NCI-H146 treated with DMSO at 0.1 percent for 48 hours (cell line): ENCODE measurements at regions not wholly inside any gene's neighbourhood (a gene's known extent, or its start where the extent isn't known, plus 50 kb on each side); places are given as distances from the start of the nearest gene placed in this dataset.

Experiments used
- DNase-seq: peaks from one replicate; lab custom pipeline; 2025; ENCODE audit not compliant: unreplicated experiment; lab: John Stamatoyannopoulos, UW

- peak; percentile 88 for DNase-seq
Measured at GRCh38 chr11:112881461-112881860, 79.8 kb upstream of the NCAM1 start.

- no peak for DNase-seq
Measured at GRCh38 chr11:112882494-112883381, 78.5 kb upstream of the NCAM1 start.

- DNase-seq, result no peak
Measured at GRCh38 chr11:112884012-112884767, 77.0 kb upstream of the NCAM1 start.

GRCh38 chr11:112885744-112886433 is 75.3 kb upstream of the NCAM1 start:
- no peak for DNase-seq

DNA sequence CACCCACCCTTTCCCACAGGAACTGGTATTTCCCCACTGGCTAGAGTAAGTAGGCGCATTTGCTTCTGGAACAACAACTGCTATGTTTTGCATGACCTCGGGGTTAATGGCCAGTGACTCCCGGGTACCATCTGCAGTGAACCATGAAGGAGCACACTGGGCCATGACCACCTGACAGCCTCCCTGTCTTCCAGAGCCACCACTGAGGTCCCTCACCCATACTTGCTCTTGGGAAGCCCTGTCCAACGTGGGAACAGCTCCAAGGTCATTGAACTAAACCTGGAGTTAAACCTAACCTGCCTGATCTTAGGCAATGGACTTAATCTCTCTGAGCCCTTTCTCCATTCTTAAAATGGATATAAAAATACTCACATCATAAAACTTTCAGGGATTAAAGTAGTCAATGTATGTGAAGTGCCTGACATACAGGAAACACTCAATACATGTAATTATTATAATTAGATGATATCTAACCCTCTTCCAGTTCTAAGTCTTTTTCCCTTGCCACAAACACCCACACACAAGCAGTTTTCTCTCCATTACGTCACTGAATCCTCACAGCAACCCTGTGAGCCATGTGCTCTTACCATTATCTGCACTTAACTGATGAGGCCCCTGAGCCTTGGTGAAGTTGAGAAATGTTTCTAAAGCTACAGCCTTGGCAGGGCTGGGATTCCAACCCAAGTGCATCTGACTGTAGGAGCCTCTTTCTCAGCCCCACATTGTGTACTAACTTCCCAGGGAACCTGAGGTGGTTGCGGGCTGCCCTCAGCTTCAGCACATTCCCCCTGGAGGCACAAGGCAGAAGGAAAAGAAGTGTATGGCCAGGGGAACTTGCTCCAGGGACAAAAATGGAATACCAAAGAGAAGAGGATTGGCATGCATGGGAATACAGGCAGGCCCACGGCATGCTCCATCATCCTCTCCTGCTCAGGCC is 74.5 kb upstream of the NCAM1 start:
- no peak for DNase-seq

DNA sequence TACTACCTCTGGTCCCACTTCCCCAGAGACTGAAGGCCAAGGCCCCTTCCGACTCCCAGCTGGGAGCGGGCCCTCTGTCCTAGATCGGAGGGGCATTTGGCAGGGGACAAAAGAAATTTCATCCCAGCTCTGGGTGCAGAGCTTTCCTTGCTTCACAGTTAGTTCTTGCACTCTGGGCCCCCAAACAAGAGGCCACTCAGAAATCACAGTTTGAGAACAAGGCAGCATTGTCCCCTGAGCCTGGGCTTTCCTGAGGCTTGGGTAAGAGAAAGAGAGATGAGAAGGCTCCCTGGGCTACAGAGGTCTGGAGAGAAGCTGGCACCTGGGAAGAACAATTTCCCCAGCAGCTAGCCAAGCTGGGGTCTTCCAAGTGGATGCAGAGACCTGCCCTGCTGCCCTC is 71.8 kb upstream of the NCAM1 start:
- no peak for DNase-seq

GRCh38 chr11:112899235-112900006 is 61.8 kb upstream of the NCAM1 start:
- DNase-seq, result no peak

GRCh38 chr11:112901924-112902323 is 59.3 kb upstream of the NCAM1 start:
- no peak for DNase-seq

DNA sequence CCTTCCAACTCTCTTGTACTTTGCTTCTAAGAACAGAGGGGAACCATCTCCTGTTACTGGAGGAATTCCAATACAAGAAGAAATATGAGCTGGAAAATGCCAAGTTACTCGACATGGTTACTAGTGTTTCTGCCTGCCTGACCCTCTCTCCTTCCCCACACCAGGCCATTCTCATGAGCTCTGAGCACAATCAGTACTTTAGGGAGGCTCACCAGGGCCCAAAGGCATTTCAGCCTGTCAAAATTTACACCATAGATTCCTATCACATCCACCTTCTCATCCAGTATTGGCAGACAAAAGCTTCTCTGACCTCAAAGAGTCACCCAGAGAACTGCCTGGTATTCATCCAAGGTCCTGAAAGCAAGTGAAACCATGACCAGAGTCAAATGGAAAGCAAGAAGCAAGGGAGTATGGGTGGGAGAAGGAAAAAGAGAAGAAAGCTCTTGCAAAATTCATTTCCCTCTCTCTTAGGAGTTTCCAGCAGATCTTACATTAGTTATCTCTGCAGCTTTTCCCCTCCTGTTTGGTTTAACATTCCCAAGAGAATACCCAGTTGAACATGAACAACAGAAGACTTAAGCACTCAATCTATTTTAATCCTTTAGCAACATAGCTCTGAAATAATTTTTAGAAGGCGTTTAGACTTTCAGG is 58.7 kb upstream of the NCAM1 start:
- no peak for DNase-seq

- DNase-seq, result no peak
Measured at GRCh38 chr11:112903340-112903739, 57.9 kb upstream of the NCAM1 start.

DNA sequence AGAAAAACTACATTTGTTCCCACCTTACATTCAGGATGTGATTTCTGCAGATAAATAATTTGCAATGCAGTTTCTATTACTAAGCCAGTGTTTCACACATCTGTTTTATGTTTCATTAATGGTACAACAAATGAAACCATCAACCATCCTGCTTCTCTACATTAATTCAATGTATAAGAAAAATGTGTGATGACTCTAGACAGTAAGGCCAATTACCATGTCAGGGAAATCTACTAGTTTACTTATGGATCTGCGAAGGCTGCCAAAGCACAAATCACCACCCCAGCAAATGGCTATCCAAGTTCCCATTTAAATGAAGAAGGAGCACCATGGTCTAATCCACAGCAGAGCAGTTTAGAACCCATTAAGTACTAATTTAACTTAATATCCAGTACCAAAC is 50.1 kb upstream of the NCAM1 start:
- no peak for DNase-seq
